SW480 (cell line): ENCODE measurements at regions not wholly inside any gene's neighbourhood (a gene's known extent, or its start where the extent isn't known, plus 50 kb on each side); places are given as distances from the start of the nearest gene placed in this dataset.
"Not testable (repeated sequence)": the region's sequence is repeated elsewhere in the genome, so short reads cannot be mapped to it uniquely, and the experiment has no call there.

Experiments used
- DNase-seq: peaks from one replicate; pipeline ENCODE4 v3.0.0-alpha.2; 2016; ENCODE audit warnings: low spot score

GRCh38 chr4:66929748-66930147, 615.6 kb downstream of the CENPC start:
- no peak for DNase-seq

DNA sequence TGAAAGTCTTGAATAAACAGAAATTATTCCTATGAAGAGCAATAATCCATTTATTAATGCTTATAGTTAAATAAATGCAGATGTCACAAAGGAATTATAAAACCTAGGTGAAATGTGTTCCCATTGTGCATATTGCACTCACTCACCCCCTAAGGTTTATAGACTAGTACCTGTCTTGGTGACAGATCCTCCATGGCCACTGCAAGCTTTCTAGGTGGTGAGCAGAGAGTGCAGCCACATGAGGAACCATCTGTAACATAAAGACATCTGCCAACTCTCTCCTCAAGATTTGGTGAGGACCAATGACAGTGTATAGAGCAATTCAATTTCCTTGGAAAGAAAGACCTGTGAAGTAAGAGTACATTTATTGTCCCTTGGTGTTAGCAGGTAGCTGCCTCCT, 616.4 kb downstream of the CENPC start:
- not testable (repeated sequence) for DNase-seq

GRCh38 chr4:66927937-66928336, 617.4 kb downstream of the CENPC start:
- DNase-seq: no peak

GRCh38 chr4:66926687-66927086, 618.6 kb downstream of the CENPC start:
- no peak for DNase-seq

DNA sequence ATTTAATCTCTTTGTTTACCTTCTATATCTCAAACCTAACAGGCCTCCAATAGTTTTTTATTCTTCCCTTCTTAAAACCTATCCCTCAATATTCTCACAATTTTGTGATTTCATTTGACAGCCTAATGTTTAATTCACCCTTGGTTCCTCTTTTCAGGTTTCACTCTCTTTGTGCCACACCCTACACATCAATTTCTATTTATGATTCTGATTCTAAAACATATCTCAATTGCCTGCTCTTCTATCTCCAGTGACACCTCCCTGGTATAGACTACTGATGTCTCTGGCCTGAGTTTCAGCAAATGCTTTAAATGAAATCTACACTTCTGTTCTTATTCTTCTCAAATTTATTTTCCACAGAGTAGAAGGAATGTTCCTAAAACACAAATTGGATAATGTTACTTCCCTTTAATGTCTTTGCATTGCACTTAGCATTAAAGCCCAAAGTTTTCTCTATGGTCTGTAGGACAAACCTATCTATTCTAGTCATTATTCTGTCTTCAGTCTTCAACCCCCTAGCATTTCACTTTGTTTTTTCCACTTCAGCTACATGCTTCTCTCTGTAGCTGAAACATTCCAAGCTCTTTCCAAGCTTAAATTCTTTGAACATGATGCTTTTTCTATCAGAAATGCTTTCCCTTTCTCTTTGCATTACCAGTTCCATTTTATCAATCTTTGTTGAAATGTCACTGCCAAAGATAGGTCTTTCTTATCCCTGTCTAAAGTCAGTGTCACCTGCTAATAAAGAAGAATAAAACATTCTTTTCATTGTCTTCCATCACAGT, 622.0 kb downstream of the CENPC start:
- DNase-seq: no peak

DNA sequence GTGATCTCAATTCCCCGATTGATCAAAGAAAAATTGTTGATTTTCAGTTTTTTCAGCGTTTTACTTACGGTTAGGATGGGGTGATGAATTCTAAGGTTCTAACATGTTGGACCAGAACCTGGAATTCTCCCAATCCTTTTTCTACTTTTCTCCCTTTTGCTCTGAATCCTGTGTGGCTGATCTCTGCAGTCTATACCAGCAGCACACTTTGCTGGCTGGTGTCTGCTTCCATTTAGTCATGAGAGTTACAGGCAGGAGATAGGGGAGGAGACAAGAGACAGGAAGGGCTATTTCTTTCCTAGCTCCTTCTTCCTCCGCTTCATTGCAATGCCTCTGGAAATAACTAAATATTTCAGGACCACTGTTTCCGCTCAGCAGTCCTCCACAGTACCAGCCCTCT, 623.9 kb downstream of the CENPC start:
- DNase-seq: no peak

- no peak for DNase-seq
These were observed 624.8 kb downstream of the CENPC start for GRCh38 chr4:66920514-66920913.

DNA sequence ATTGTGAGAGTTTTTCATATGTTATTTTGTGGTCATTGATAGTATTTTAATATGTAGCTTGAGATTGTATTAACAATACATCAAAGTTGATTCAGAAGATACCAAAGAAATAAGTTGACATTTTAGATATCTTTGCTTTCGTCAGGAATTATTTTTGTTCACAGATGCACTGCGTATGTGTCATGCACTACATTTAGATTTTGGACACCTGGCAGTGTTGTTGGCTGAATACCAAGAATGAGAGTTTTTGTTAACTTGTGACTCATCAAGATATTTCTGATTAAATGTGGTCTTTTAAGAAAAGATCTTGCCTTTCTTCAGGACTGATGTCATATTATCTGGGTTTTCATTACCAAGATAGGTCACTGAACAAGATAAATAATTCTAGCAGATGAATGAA, 633.4 kb downstream of the CENPC start:
- DNase-seq: no peak

- peak; percentile 1 for DNase-seq
These were observed 639.0 kb downstream of the CENPC start for GRCh38 chr4:66906314-66906713.

DNA sequence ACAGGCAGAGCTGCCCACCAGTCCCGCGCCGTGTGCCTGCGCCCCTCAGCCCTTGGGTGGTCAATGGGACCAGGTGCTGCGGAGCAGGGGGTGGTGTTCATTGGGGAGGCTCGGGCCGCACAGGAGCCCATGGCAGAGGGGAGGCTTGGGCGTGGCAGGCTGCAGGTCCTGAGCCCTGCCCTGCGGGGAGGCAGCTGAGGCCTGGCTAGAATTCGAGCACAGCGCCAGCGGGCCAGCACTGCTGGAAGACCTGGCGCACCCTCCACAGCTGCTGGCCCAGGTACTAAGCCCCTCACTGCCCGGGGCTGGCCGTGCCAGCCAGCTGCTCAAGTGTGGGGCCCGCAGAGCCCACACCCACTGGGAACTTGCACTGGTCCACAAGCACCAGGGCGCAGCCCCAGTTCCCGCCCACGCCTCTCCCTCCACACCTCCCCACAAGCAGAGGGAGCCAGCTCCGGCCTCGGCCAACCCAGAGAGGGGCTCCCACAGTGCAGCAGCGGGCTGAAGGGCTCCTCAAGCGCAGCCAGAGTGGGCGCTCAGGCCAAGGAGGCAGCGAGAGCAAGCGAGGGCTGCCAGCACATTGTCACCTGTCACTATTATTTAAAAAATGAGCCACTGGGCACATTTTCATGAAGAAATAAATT, 645.8 kb downstream of the CENPC start:
- no peak for DNase-seq

DNA sequence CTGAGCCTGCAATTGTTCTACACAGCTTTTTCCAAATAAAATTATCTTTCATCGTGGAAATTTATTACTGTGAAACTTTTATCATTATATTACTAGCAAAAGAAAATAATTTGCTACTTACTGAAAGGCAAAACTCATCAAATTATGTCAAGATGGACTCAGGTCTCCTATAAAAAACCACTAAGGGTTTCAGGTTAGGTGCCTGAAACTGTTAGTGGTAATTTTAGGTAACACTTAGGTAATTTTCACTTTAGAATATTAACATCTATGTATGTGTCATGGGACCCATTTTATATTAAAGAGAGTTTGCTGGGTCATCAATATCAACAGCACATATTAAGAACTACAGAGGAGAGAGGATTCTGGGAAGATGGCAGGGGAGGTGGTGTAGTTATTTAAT, 651.5 kb downstream of the CENPC start:
- DNase-seq: no peak

DNA sequence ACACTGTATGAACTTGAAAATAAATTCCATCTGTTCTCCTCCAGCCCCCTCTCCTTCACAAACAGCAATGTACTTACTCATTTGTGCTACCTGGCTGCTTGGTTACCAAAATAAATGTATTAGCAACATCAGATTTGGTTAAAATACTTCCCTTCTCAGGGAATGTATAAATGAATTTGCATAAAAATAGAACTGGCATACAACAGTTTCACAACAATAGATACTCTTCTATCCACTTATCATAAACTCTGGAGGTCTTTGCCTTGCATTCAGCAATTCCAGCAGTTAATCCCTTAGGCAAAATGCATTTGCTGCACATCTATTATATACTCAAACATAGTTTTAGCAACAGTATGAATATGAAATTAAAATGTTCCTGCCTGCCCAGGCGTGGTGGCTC, 658.2 kb downstream of the CENPC start:
- no peak for DNase-seq

DNA sequence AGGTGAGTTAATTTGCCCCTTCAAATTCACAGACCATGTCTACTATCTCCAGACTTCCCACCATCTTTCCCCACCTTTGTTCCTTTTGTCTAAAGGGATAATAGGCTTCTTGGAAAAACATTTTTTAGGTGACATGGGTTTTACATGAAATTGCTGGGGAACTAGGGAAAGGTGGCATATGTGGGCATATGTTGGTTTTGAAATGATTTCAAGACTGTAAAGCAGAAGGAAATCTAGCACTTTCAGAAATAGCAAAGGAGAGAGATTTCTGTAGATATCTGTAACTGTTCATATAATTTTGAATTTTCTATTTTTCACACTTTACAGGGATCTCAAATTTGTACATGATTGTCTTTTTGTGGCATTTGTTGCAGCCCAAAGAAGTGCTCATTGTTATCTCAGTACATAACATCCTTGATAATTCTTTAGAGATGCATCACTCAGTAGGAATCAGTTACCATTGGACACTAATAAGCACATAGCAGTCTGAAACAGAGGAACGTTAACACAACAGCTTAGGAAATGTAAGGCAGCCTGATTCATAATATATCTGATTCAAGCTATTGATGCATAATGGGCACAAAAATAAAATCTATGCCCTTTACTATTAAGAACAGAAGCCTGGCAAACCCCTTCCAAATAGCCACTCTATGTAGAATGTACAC, 659.7 kb downstream of the CENPC start:
- no peak for DNase-seq

DNA sequence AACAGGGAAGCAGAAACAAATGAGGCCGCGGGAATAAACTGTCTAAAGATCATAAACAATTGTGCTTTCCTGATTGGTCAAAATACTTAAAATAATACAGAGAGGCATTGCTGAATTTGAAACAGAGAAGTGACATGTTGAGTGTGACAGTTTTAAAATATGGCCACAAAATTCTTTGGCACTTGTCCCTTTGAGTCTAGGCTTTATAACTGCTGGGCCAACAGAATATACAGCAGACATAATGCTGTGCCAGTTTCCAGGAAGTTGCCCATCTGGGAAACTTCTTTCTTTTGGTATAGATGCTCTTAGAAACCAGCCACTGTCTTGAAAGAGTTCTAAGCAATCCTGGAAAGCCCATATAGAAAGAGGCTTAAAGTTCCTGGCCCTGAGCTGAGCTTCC, 668.4 kb downstream of the CENPC start:
- no peak for DNase-seq

GRCh38 chr4:66872661-66873060, 672.6 kb downstream of the CENPC start:
- DNase-seq: no peak

DNA sequence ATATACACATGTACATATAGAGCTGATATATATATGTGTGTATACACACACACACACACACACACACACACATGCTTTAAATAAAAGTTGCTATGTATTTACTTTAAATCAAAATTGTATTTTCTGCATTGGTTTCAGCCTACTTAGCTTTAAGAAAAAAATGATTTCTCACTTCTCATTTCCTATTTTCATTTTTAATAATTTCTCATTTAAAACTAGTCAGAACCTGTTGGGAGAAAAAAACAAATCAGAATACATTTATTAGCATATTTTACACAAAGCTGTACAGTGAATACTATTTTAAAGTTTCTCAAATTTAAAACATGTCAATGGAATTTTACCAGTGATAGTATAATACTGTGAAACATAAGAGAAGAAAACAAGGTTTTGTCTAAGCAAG, 681.8 kb downstream of the CENPC start:
- no peak for DNase-seq

- DNase-seq: no peak
These were observed 689.3 kb downstream of the CENPC start for GRCh38 chr4:66855956-66856355.

DNA sequence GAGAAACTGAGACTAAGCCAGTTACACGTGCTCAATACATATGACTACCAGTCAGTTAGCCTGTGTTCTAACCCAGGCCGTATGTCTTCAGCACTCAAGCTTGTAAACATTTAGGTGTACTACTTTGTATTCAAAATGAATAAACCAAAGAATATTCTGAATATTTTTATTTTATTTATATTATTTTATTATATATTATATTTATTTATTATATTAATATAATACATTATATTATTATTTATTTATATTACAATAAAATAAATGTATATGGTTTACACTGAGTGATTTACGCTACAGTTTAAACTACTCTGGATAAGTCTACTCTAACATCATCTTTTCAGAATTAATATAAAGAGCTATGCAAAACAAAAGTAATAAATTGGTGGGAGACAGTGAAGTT, 691.5 kb downstream of the CENPC start:
- no peak for DNase-seq

DNA sequence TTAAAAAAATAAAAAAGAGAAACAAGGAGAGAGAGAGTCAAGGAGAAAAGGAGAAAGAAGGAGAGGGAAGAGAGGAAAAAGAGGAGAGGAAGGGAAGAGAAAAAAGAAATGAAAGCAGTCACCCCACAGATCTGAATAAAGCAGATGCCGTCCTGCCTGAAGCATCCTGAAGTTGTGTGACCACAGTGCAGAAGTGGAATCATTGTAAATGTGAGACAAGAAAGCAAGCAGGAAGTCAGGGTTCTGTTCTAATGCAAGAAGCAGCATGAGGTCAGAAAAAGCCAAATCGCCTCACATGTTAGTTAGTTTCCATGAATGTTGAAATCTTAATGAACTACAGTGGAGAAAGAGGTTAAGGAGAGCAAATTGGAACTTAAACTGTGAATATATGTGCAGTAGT, 692.5 kb downstream of the CENPC start:
- no peak for DNase-seq

- no peak for DNase-seq
These were observed 695.7 kb downstream of the CENPC start for GRCh38 chr4:66849596-66849995.

GRCh38 chr4:66842724-66843088, 702.6 kb downstream of the CENPC start:
- no peak for DNase-seq

GRCh38 chr4:66842026-66842723, 703.1 kb downstream of the CENPC start:
- no peak for DNase-seq

DNA sequence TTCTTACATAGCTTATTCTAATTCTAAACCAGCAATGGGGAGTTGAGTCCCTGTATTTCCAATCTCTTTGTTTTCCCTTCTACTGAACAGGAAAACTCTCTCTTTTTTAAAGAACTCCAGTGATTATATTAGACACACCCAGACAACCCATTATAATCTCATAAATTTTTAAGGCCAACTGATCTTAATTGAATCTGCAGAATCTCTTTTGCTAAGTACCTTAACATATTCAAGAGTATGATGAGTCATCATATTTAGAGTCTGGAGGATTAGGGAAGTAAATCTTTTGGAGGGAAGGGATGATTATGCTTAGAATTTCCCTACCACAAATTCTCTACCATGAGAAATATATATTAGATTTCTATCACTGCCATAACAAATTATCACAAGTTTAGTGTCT, 705.1 kb downstream of the CENPC start:
- DNase-seq: no peak
